SK-N-SH treated with all-trans-retinoic acid at 6 μM for 48 hours (cell line): ENCODE measurements at regions not wholly inside any gene's neighbourhood (a gene's known extent, or its start where the extent isn't known, plus 50 kb on each side); places are given as distances from the start of the nearest gene placed in this dataset.

Experiments used
- ATAC-seq: fragments of 200-7000 bp; cut with Tn5 transposase; 3 replicates; pipeline ENCODE4 v1.9.1; 2020; ENCODE audit warnings: mild to moderate bottlenecking, moderate library complexity
- ARNTL ChIP-seq: fragments of 450-650 bp; formaldehyde crosslinking; IDR thresholded peaks from 2 replicates; pipeline ENCODE4 v1.5.0; 2020; ENCODE audit warnings: low read depth, mild to moderate bottlenecking, moderate library complexity, borderline replicate concordance
- BACH2 ChIP-seq: fragments of 250-450 bp; sonication (Bioruptor Pico); IDR thresholded peaks from 2 replicates; pipeline ENCODE4 v1.9.0; 2021; ENCODE audit warnings: mild to moderate bottlenecking, borderline replicate concordance
- CSDC2 ChIP-seq: fragments of 250-450 bp; sonication (Bioruptor Pico); IDR thresholded peaks from 2 replicates; pipeline ENCODE4 v1.5.0; 2020; ENCODE audit warnings: mild to moderate bottlenecking, moderate library complexity
- CSRNP3 ChIP-seq: fragments of 250-450 bp; sonication (Bioruptor Pico); IDR thresholded peaks from 2 replicates; pipeline ENCODE4 v1.5.1; 2021; ENCODE audit warnings: mild to moderate bottlenecking, moderate library complexity
- ESRRG ChIP-seq: fragments of 250-450 bp; sonication (Bioruptor Pico); IDR thresholded peaks from 2 replicates; pipeline ENCODE4 v1.6.1; 2021; ENCODE audit warnings: mild to moderate bottlenecking
- GLIS3 ChIP-seq: fragments of 250-450 bp; sonication (Bioruptor Pico); IDR thresholded peaks from 2 replicates; pipeline ENCODE4 v1.5.0; 2020; ENCODE audit warnings: mild to moderate bottlenecking, moderate library complexity
- ISL1 ChIP-seq: fragments of 250-450 bp; sonication (Bioruptor Pico); IDR thresholded peaks from 2 replicates; pipeline ENCODE4 v2.1.2; 2022; ENCODE audit warnings: mild to moderate bottlenecking, moderate library complexity
- OSR1 ChIP-seq: fragments of 250-450 bp; sonication (Bioruptor Pico); IDR thresholded peaks from 2 replicates; pipeline ENCODE4 v1.8.0; 2022; ENCODE audit warnings: moderate library complexity, mild to moderate bottlenecking, inconsistent platforms
- PPARA ChIP-seq: fragments of 250-450 bp; sonication (Bioruptor Pico); IDR thresholded peaks from 2 replicates; pipeline ENCODE4 v1.5.0; 2020; ENCODE audit warnings: mild to moderate bottlenecking, borderline replicate concordance
- RARB ChIP-seq: fragments of 250-450 bp; sonication (Bioruptor Pico); IDR thresholded peaks from 2 replicates; pipeline ENCODE4 v1.8.0; 2021; ENCODE audit warnings: mild to moderate bottlenecking, moderate library complexity
- TCF4 ChIP-seq: fragments of 250-450 bp; sonication (Bioruptor Pico); IDR thresholded peaks from 2 replicates; pipeline ENCODE4 v1.8.0; 2021; ENCODE audit warnings: mild to moderate bottlenecking, moderate library complexity, borderline replicate concordance
- TOX ChIP-seq: fragments of 250-450 bp; sonication (Bioruptor Pico); IDR thresholded peaks from 2 replicates; pipeline ENCODE4 v1.8.0; 2021; ENCODE audit warnings: mild to moderate bottlenecking, moderate library complexity, borderline replicate concordance
- ZFP3 ChIP-seq: fragments of 250-450 bp; sonication (Bioruptor Pico); IDR thresholded peaks from 2 replicates; pipeline ENCODE4 v1.5.0; 2020; ENCODE audit warnings: mild to moderate bottlenecking, moderate library complexity
- ZFP30 ChIP-seq: fragments of 450-650 bp; formaldehyde crosslinking; IDR thresholded peaks from 2 replicates; pipeline ENCODE4 v1.5.0; 2022; ENCODE audit warnings: mild to moderate bottlenecking, moderate library complexity
- ZNF565 ChIP-seq: fragments of 450-650 bp; formaldehyde crosslinking; conservative IDR thresholded peaks from 2 replicates; pipeline ENCODE4 v1.5.0; 2020; ENCODE audit warnings: low read depth, mild to moderate bottlenecking, moderate library complexity
- ZNF70 ChIP-seq: fragments of 450-650 bp; formaldehyde crosslinking; IDR thresholded peaks from 2 replicates; pipeline ENCODE4 v1.5.0; 2020; ENCODE audit warnings: mild to moderate bottlenecking, moderate library complexity
- ZNF8 ChIP-seq: fragments of 450-650 bp; formaldehyde crosslinking; IDR thresholded peaks from 2 replicates; pipeline ENCODE4 v1.5.0; 2020; ENCODE audit warnings: mild to moderate bottlenecking, moderate library complexity
- TF ChIP-seq, protein P1 (sequence below): fragments of 250-450 bp; sonication (Bioruptor Pico); IDR thresholded peaks from 2 replicates; pipeline ENCODE4 v1.8.0; 2021; ENCODE audit warnings: low read depth, mild to moderate bottlenecking, moderate library complexity, borderline replicate concordance
- TF ChIP-seq, protein P2 (sequence below): fragments of 250-450 bp; sonication (Bioruptor Pico); IDR thresholded peaks from 2 replicates; pipeline ENCODE4 v1.8.0; 2020; ENCODE audit warnings: mild to moderate bottlenecking, moderate library complexity, borderline replicate concordance
- TF ChIP-seq, protein P3 (sequence below): fragments of 250-450 bp; sonication (Bioruptor Pico); IDR thresholded peaks from 2 replicates; pipeline ENCODE4 v1.5.0; 2020; ENCODE audit warnings: mild to moderate bottlenecking, moderate library complexity
- TF ChIP-seq, protein P4 (sequence below): fragments of 250-450 bp; sonication (Bioruptor Pico); IDR thresholded peaks from 2 replicates; pipeline ENCODE4 v1.5.1; 2020; ENCODE audit warnings: low read depth, mild to moderate bottlenecking, moderate library complexity

- TF ChIP-seq CSDC2 (CRISPR knock-in tag) = no peak
- TF ChIP-seq TOX (CRISPR knock-in tag) = no peak
- no peak for TF ChIP-seq ZNF565 (CRISPR knock-in tag)
- no peak for TF ChIP-seq CSRNP3 (CRISPR knock-in tag)
- no peak for TF ChIP-seq ZNF70 (CRISPR knock-in tag)
- TF ChIP-seq, protein P1, sequence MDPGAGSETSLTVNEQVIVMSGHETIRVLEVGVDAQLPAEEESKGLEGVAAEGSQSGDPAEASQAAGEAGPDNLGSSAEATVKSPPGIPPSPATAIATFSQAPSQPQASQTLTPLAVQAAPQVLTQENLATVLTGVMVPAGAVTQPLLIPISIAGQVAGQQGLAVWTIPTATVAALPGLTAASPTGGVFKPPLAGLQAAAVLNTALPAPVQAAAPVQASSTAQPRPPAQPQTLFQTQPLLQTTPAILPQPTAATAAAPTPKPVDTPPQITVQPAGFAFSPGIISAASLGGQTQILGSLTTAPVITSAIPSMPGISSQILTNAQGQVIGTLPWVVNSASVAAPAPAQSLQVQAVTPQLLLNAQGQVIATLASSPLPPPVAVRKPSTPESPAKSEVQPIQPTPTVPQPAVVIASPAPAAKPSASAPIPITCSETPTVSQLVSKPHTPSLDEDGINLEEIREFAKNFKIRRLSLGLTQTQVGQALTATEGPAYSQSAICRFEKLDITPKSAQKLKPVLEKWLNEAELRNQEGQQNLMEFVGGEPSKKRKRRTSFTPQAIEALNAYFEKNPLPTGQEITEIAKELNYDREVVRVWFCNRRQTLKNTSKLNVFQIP (CRISPR knock-in tag) = no peak
- TF ChIP-seq GLIS3 (CRISPR knock-in tag) = no peak
- TF ChIP-seq, protein P2, sequence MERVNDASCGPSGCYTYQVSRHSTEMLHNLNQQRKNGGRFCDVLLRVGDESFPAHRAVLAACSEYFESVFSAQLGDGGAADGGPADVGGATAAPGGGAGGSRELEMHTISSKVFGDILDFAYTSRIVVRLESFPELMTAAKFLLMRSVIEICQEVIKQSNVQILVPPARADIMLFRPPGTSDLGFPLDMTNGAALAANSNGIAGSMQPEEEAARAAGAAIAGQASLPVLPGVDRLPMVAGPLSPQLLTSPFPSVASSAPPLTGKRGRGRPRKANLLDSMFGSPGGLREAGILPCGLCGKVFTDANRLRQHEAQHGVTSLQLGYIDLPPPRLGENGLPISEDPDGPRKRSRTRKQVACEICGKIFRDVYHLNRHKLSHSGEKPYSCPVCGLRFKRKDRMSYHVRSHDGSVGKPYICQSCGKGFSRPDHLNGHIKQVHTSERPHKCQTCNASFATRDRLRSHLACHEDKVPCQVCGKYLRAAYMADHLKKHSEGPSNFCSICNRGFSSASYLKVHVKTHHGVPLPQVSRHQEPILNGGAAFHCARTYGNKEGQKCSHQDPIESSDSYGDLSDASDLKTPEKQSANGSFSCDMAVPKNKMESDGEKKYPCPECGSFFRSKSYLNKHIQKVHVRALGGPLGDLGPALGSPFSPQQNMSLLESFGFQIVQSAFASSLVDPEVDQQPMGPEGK (CRISPR knock-in tag) = no peak
- TF ChIP-seq ISL1 (CRISPR knock-in tag) = no peak
- no peak for TF ChIP-seq PPARA (CRISPR knock-in tag)
- TF ChIP-seq BACH2 (CRISPR knock-in tag) = no peak
- no peak for TF ChIP-seq OSR1 (CRISPR knock-in tag)
- TF ChIP-seq RARB (CRISPR knock-in tag) = no peak
- TF ChIP-seq ESRRG = no peak
- no peak for TF ChIP-seq TCF4
- no peak for TF ChIP-seq ZFP30
- TF ChIP-seq ZFP3 (CRISPR knock-in tag) = no peak
- TF ChIP-seq, protein P3, sequence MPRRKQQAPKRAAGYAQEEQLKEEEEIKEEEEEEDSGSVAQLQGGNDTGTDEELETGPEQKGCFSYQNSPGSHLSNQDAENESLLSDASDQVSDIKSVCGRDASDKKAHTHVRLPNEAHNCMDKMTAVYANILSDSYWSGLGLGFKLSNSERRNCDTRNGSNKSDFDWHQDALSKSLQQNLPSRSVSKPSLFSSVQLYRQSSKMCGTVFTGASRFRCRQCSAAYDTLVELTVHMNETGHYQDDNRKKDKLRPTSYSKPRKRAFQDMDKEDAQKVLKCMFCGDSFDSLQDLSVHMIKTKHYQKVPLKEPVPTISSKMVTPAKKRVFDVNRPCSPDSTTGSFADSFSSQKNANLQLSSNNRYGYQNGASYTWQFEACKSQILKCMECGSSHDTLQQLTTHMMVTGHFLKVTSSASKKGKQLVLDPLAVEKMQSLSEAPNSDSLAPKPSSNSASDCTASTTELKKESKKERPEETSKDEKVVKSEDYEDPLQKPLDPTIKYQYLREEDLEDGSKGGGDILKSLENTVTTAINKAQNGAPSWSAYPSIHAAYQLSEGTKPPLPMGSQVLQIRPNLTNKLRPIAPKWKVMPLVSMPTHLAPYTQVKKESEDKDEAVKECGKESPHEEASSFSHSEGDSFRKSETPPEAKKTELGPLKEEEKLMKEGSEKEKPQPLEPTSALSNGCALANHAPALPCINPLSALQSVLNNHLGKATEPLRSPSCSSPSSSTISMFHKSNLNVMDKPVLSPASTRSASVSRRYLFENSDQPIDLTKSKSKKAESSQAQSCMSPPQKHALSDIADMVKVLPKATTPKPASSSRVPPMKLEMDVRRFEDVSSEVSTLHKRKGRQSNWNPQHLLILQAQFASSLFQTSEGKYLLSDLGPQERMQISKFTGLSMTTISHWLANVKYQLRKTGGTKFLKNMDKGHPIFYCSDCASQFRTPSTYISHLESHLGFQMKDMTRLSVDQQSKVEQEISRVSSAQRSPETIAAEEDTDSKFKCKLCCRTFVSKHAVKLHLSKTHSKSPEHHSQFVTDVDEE (CRISPR knock-in tag) = no peak
- TF ChIP-seq, protein P4, sequence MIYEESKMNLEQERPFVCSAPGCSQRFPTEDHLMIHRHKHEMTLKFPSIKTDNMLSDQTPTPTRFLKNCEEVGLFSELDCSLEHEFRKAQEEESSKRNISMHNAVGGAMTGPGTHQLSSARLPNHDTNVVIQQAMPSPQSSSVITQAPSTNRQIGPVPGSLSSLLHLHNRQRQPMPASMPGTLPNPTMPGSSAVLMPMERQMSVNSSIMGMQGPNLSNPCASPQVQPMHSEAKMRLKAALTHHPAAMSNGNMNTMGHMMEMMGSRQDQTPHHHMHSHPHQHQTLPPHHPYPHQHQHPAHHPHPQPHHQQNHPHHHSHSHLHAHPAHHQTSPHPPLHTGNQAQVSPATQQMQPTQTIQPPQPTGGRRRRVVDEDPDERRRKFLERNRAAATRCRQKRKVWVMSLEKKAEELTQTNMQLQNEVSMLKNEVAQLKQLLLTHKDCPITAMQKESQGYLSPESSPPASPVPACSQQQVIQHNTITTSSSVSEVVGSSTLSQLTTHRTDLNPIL (CRISPR knock-in tag) = no peak
Observed at GRCh38 chr11:92854162-92854561, 115.3 kb upstream of the MTNR1B start.

GRCh38 chr11:92854952-92855351 lies 114.5 kb upstream of the MTNR1B start:
- no peak for ATAC-seq
- no peak for TF ChIP-seq TOX (CRISPR knock-in tag)
- TF ChIP-seq BACH2 (CRISPR knock-in tag) = no peak
- no peak for TF ChIP-seq PPARA (CRISPR knock-in tag)
- no peak for TF ChIP-seq TCF4
- no peak for TF ChIP-seq RARB (CRISPR knock-in tag)
- TF ChIP-seq ZNF8 = no peak
- TF ChIP-seq ARNTL = no peak

More at GRCh38 chr11:92854162-92854561, 115.3 kb upstream of the MTNR1B start:
- no peak for ATAC-seq

GRCh38 chr11:92855607-92856405 lies 113.6 kb upstream of the MTNR1B start:
- no peak for ATAC-seq
- no peak for TF ChIP-seq ZNF565 (CRISPR knock-in tag)
- TF ChIP-seq ESRRG = no peak
- TF ChIP-seq, protein P4 (CRISPR knock-in tag) = no peak
- TF ChIP-seq ZNF8 = no peak
- TF ChIP-seq RARB (CRISPR knock-in tag) = no peak
- no peak for TF ChIP-seq TCF4
- no peak for TF ChIP-seq OSR1 (CRISPR knock-in tag)
- TF ChIP-seq ZFP30 = no peak
- no peak for TF ChIP-seq ARNTL
- TF ChIP-seq GLIS3 (CRISPR knock-in tag) = no peak
- no peak for TF ChIP-seq BACH2 (CRISPR knock-in tag)
- TF ChIP-seq, protein P1 (CRISPR knock-in tag) = no peak
- TF ChIP-seq ZFP3 (CRISPR knock-in tag) = no peak
- no peak for TF ChIP-seq TOX (CRISPR knock-in tag)
